ENCODE measurements at regions not wholly inside any gene's neighbourhood (a gene's known extent, or its start where the extent isn't known, plus 50 kb on each side); places are given as distances from the start of the nearest gene placed in this dataset.

GRCh38 chr10:33684211-33684611, 349.7 kb upstream of the NRP1 start:
- TF ChIP-seq CTCF (conservative IDR thresholded peaks at IDR 0.05; ENCODE audit: low read length) (no peak), EZH2phosphoT487 (IDR thresholded peaks at IDR 0.05; ENCODE audit: borderline replicate concordance) (no peak)
- Histone ChIP-seq H2AFZ (ENCODE audit: low read length) (no peak overlapping the region), H3K27me3 (ENCODE audit: insufficient read depth, low read length, poor library complexity, severe bottlenecking) (no peaks in the 10 kb centered on the region), H3K36me3 (ENCODE audit: insufficient read depth, low read length) (no peaks in the 10 kb centered on the region), H3K4me1 (ENCODE audit: insufficient read depth, low read length, poor library complexity, severe bottlenecking) (no peaks in the 10 kb centered on the region), H3K9ac (ENCODE audit: low read depth, low read length, poor library complexity, severe bottlenecking) (no peak overlapping the region), H3K79me2 (ENCODE audit: insufficient read depth, low read length) (no peaks in the 10 kb centered on the region), H3K9me2 (replicated peaks; ENCODE audit: low read depth, low read length) (no peaks in the 10 kb centered on the region), H3K4me2 (ENCODE audit: low read depth, low read length, poor library complexity, severe bottlenecking) (no peak overlapping the region), H3K4me3 (ENCODE audit: low read length, poor library complexity, severe bottlenecking) (no peak overlapping the region), H3K9me3 (ENCODE audit: insufficient read depth, low read depth, low read length) (no peaks in the 10 kb centered on the region), H4K20me1 (ENCODE audit: insufficient read depth, low read length, poor library complexity, severe bottlenecking) (no peaks in the 10 kb centered on the region), H3F3A (ENCODE audit: low read depth) (no peaks in the 10 kb centered on the region)

- H3K9ac ChIP-seq (ENCODE audit: low read depth, low read length, poor library complexity, severe bottlenecking) = no peak overlapping the region
- no peaks in the 10 kb centered on the region for H4K20me1 ChIP-seq (ENCODE audit: insufficient read depth, low read length, poor library complexity, severe bottlenecking)
- H3K9me3 ChIP-seq (ENCODE audit: insufficient read depth, low read depth, low read length) = no peaks in the 10 kb centered on the region
- H3F3A ChIP-seq (ENCODE audit: low read depth) = no peaks in the 10 kb centered on the region
- no peaks in the 10 kb centered on the region for H3K27me3 ChIP-seq (ENCODE audit: insufficient read depth, low read length, poor library complexity, severe bottlenecking)
- no peaks in the 10 kb centered on the region for H3K4me1 ChIP-seq (ENCODE audit: insufficient read depth, low read length, poor library complexity, severe bottlenecking)
- TF ChIP-seq CTCF (conservative IDR thresholded peaks at IDR 0.05; ENCODE audit: low read length) = no peak
- TF ChIP-seq EZH2phosphoT487 (IDR thresholded peaks at IDR 0.05; ENCODE audit: borderline replicate concordance) = no peak
- H3K4me3 ChIP-seq (ENCODE audit: low read length, poor library complexity, severe bottlenecking) = no peak overlapping the region
- H3K36me3 ChIP-seq (ENCODE audit: insufficient read depth, low read length) = no peaks in the 10 kb centered on the region
- H3K4me2 ChIP-seq (ENCODE audit: low read depth, low read length, poor library complexity, severe bottlenecking) = no peak overlapping the region
- H2AFZ ChIP-seq (ENCODE audit: low read length) = no peak overlapping the region
- no peaks in the 10 kb centered on the region for H3K79me2 ChIP-seq (ENCODE audit: insufficient read depth, low read length)
- no peaks in the 10 kb centered on the region for H3K9me2 ChIP-seq (replicated peaks; ENCODE audit: low read depth, low read length)
These were observed 347.1 kb upstream of the NRP1 start for GRCh38 chr10:33681595-33681994.

- no peak overlapping the region for H3K4me2 ChIP-seq (ENCODE audit: low read depth, low read length, poor library complexity, severe bottlenecking)
- H3K9ac ChIP-seq (ENCODE audit: low read depth, low read length, poor library complexity, severe bottlenecking) = no peak overlapping the region
- TF ChIP-seq EZH2phosphoT487 (IDR thresholded peaks at IDR 0.05; ENCODE audit: borderline replicate concordance) (no peak), CTCF (conservative IDR thresholded peaks at IDR 0.05; ENCODE audit: low read length) (no peak)
- no peak overlapping the region for H2AFZ ChIP-seq (ENCODE audit: low read length)
- no peaks in the 10 kb centered on the region for H3K27me3 ChIP-seq (ENCODE audit: insufficient read depth, low read length, poor library complexity, severe bottlenecking)
- H3K4me3 ChIP-seq (ENCODE audit: low read length, poor library complexity, severe bottlenecking) = no peak overlapping the region
- no peaks in the 10 kb centered on the region for H3K79me2 ChIP-seq (ENCODE audit: insufficient read depth, low read length)
- H3K9me3 ChIP-seq (ENCODE audit: insufficient read depth, low read depth, low read length) = no peaks in the 10 kb centered on the region
- H3K9me2 ChIP-seq (replicated peaks; ENCODE audit: low read depth, low read length) = no peaks in the 10 kb centered on the region
- H3F3A ChIP-seq (ENCODE audit: low read depth) = no peaks in the 10 kb centered on the region
- H3K36me3 ChIP-seq (ENCODE audit: insufficient read depth, low read length) = no peaks in the 10 kb centered on the region
- H4K20me1 ChIP-seq (ENCODE audit: insufficient read depth, low read length, poor library complexity, severe bottlenecking) = no peaks in the 10 kb centered on the region
- no peaks in the 10 kb centered on the region for H3K4me1 ChIP-seq (ENCODE audit: insufficient read depth, low read length, poor library complexity, severe bottlenecking)
These were observed 345.6 kb upstream of the NRP1 start for GRCh38 chr10:33680036-33680435.
